Medulla oblongata (tissue), 1 donor: ENCODE measurements at regions not wholly inside any gene's neighbourhood (a gene's known extent, or its start where the extent isn't known, plus 50 kb on each side); places are given as distances from the start of the nearest gene placed in this dataset.
"Not testable (repeated sequence)": the region's sequence is repeated elsewhere in the genome, so short reads cannot be mapped to it uniquely, and the experiment has no call there.

Experiments used
- DNase-seq: peaks from one replicate; pipeline ENCODE4 v3.0.0-alpha.2; 2015; ENCODE audit errors: extremely low spot score

DNA sequence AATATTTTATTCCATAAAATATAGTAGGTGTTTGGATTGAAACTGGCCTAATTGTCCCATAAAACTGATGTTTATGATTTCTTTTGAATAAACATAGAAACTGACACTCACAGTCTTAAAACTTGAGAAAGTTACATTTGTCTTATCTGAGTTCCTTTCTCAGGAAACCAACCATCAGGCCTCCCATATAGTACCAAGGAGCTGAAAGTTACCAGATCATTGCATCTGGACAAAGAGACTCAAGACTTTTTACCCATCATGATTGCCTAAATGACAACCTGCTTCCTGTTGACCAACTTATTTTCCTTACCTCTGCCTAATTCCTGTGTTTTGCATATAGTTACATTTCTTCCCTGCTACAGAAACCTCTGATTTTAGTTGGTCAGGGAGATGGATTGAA is 137.0 kb upstream of the XPO1 start:
- DNase-seq = no peak

DNA sequence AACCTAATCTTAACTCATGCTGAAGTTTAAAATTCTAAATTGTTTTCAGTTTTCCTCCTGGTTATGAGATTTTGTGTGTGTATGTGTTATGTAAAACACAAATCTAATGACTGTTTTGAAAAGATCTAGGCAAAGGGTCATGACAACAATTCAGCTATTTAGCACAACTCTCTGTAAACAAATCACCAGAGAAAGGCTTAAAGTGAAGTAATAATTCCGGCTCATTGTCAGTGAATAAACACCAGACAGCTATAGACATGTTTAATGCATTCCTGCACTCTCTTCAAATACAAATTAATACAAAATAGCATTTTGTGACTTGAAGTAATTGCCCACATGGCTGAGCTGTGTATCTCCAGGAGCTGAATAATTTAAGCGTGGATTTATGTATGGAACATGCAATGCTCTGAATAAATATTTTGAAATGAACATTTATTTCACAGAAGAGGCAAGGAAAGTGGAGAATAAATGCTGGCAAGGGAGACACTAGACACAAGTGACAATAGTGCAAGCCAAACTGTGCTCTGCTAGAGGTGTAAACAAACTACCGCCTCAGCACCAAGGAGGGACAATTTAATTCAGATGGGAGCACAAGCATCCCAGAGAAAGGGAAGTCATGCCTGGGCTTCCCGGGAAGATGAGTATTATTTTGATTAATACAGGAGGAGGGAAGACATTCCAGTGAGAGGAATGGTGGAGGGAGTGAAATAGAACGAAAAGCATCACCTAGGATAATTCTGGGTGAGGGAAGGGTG is 133.6 kb upstream of the XPO1 start:
- peak; percentile 68 for DNase-seq

DNA sequence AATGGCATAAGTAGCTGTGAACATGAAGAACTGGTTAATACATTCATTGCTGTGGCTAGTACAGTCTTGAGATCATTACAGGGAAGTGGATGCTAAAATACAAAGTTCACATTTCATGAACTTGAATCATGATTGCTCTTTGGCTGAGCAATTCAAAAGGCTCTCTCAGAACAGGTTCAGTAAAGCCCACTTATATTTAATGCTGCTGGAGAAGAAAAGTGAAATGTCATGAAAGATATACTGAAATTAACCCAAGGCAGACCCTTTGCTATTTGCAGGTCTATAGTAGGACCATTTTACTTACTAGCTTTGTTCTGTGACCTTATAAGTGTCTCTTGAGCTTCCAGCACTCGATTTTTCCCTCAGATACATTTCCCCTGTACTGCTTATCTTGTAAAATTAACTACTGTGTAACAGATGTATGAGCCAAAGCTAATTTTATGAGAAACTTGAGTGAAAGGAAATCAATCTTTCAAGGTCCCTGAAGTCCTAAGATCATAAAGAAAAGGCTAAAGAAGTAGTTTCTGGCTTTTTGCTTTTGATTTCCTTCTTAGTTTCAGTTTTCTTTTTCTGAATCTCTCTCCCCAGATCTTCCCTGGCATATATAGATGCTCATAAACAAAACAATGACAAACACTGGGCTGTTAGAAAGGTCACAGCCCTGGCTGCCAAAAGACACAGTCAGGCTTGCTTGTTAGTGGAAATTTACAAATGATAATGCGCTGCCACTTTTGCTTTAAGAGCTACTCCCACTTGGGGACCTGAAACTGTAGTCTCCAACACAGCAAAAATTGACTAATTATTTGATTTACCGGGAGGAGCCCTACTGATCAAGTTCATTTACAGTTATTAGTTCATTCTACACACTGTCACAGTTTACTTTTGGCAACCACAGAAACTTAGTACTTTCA is 132.7 kb upstream of the XPO1 start:
- DNase-seq = peak; percentile 88

DNA sequence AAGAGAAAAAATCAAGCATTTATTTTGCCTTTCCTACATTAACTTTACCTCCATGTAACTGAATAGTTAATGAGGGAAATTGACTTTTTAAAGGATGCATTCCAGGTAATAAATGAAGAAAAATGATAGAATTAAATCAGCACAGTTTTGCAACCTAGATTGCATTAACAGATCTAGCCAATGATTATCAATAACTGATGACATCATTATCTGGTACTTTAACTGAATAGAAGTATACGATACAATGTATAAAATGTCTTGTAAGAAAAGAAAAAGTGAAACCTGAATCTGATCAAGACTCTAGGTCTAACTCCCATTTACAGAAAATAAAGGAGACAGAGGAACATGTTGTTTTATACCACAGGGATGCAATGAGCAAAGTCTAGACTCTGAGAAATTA is 126.0 kb upstream of the XPO1 start:
- no peak for DNase-seq

DNA sequence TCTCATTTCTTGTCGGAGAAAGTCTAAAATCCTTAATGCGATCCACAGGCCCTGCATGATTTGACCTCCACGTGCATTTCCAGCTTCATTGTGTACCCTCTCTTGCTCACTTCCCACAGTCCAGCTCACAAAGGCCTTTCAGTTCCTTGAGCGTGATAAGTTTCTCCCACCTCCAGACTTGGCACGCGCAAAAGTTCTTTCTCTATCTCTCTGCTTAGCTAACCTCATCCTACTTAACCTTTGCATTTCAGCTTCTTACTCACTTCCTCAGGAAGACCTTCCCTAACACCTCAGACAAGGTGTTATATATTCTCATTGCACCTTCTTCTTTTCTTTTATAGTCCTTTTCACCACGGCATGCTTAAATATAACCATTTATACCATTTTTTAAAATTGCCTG is 124.8 kb upstream of the XPO1 start:
- no peak for DNase-seq

DNA sequence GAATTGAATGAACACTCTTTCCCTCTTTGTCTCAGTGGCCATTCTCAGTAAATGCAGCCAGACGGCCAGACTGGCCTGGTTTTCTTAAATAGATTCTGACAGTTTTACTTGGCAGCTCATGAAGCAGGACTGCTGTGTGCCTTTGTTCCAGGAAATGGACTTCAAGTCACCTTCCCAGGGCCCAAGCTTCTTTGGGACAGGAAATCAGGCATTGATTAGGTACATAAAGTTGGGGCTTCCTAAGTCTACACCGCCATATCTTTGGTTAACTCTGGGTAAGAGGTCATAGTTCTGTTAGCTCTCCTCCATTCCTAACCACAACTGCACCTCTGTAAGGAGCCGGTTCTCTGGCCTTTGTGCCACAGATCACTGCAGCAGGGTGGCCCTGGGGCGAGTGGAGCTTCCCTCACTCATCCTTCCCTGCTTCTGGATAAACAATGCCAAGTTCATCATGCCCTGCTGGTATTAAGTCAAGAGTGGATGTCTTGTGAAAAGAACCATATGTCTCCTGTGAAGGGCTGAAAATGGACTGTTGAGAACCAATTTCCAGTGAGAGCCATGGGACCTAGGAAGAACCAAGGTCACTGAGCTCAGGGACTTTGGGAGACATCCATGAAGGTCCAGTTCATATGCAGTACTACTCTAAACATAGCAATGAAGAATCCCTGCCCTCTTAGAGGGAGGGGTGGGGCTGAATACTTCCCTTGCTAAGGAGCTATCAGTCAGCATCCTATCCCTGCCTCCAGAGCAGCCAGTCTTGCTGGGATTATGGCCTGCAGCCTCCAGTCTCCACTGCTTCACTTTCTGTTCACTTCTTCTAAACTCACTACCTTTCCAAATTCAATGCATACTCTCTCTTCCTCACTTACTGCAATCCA is 122.6 kb upstream of the XPO1 start:
- DNase-seq = peak; percentile 38

DNA sequence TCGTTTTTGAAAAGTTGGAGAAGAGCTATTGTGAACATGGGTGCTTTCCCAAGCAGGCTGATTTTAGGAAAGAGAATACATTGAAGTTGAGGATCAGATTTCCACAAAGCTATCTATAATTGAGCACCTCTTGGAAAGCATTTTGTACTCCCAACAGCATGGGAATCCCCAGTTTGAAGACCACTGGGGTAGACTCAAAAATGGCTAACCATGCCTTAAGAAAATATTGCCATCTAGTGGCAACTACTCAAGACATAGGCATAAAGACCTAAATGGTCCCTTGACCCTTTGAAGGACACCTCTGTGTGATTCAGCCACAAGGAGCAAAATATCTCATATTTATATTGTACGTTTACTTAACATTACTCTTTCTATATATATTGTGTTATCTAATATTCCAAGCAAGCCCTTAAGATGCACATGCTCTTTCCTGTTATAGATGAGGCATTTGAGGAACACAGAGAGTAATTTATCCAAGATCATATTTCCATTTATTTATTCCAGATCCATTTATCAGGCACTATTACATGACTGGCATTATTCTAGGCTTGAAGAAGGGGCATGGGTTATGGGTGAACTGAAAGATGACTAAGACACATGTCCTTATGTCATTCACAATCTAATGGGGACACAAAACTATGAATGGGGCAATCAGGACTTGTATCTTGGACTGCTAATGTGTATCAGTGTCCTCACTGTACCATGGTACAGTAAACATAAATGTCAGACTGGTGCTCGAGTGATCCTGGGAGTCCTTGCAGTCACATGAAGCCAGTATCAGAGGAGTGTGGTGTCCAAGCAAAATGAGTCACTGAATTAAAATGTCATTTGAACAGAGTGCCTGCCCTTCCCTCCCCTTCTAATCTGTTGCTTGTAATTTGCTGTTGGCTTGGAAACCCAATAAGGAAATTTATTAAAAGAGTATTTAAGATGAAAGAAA is 121.0 kb upstream of the XPO1 start:
- peak; percentile 37 for DNase-seq

DNA sequence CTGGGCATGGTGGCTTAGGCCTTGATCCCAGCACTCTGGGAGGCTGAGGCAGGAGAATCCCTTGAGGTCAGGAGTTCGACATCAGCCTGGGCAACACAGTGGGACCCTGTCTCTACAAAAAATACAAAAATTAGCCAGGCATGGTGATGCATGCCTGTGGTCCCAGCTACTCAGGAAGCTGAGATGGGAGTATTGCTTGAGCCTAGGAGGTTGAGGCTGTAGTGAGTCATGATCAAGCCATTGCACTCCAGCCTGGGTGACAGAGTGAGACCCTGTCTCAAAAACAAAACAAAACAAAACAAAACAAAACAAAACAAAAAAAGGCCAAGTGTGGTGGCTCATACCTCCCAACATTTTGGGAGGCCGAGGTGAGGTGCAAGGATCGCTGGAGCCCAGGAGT is 111.8 kb upstream of the XPO1 start:
- DNase-seq = not testable (repeated sequence)

DNA sequence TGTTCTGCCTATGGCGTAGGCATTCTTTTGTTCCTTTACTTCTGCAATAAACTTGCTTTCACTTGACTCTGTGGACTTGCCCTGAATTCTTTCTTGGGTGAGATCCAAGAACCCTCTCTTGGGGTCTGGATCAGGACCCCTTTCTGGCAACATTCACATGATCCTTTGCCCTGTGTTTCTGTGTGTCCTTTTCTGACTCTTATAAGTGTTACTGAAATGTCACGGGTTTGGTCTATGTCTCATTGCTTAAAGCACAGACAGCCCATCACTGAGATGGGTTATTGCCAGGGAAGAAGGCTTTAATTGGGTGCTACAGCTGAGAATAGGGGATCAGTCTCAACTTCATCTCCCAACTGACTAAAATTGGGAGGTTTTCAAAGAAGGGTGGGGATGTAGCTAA is 110.9 kb upstream of the XPO1 start:
- DNase-seq = no peak

DNA sequence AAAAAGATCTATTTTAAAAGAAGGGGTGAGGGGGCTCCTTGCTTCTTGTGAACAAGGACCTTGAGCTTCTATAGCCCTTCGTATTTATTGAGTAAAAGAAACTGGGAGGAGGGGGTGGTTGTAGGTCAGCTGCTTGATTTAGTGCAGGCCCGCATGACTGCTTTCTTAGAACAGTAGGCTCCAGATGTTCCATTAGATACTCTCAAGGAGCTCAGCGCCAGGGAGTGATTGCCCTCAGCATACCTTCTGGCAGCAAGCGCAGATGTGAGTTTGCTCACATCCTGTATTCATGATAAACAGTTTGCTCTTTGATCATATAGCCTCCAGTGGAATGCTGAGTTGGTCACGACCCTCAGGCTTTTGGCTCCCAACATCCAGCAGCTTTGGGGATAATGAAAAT is 108.9 kb upstream of the XPO1 start:
- no peak for DNase-seq

DNA sequence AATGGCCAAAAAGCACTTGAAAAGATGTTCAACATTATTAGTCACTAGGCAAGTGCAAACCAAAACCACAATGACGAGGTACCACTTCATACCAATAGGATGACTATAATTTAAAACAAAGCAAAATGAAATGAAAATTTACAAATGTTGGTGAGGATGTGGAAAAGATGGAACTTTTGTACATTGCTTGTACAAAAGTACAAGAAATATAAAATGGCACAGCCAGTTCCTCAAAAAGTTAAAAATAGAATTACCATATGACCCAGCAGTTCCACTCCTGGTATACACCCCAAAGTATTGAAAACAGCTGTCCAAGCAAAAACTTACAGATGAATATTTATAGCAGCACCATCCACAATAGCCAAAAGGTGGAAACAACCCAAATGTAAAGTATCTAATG is 107.8 kb upstream of the XPO1 start:
- DNase-seq = no peak

DNA sequence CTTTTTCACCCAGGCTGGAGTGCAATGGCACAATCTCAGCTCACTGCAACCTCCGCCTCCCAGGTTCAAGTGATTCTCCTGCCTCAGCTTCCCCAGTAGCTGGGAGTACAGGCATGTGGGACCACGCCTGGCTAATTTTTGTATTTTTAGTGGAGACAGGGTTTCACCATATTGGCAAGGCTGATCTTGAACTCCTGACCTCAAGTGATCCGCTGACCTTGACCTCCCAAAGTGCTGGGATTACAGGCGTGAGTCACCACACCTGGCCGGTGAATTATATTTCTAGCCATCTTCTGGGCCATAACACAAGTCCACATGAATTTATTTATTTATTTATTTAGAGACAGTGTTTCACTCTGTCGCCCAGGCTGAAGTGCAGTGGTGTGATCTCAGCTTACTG is 105.0 kb upstream of the XPO1 start:
- not testable (repeated sequence) for DNase-seq

DNA sequence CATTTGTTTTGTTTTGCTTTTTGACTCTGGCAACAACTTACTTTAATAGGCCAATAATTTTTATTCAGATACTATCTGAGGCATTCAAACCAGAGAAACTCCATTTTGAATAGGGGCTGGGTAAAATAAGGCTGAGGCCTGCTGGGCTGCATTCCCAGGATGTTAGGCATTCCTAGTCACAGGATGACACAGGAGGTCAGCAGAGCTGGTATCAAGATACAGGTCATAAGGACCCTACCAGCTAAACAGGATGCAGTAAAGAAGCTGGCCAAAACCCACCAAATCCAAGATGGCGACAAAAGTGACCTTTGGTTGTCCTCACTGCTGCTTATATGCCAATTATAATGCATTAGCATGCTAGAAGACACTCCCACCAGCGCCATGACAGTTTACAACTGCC is 102.2 kb upstream of the XPO1 start:
- DNase-seq = no peak

DNA sequence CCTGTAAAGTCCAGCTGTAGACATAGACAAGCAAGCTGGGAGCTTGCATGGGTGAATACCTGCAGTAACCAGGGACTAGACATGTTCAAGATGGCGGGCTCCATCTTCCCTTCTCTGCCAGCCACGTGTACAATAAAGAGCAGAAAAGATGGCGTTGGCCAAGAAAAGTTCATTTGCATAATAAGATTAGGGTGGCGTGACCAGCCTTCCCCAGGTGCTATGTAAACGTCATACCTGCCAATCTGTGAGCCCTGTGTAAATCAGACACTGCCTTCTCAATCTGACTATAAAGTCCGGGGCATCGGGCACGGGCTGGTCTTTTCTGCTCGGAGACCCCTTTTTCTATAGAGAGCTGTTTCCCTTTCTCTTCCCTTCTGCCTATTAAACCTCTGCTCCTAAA is 101.6 kb upstream of the XPO1 start:
- no peak for DNase-seq

DNA sequence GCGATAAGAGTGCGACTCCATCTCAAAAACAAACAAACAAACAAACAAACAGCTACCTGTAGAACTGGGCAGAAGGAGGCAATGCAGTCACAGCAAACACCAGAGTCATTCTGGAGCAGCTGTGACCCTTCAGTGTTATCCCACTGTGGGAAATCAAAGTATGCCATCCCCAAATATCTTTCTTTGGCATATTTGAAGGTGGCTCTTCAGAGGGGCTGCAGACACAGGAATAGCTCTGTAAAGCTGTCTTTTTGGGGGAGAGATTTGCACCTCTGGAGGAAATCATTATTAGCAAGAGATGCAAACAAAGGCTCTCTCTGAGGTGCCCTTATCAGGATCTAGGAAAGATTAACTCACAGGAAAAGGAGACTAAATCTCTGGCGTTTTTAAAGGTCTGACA is 98.5 kb upstream of the XPO1 start:
- no peak for DNase-seq

DNA sequence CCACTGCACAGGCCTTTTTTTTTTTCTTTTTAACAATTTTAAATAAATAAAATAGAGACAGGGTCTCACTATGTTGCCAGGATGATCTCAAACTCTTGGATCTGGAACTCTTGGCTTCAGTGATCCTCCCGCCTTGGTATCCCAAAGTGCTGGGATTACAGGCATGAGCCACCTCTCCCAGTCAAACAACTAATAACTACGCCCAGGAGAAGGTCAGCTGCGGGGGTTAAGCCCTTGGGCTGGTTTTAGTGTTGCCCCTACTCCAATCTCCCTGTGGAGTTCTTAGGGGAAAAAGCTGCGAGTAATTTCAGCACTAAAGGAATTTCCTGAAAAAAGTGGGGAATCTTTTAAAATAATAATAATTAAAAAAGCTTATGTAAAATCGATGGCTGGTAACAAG is 96.4 kb upstream of the XPO1 start:
- DNase-seq = no peak

DNA sequence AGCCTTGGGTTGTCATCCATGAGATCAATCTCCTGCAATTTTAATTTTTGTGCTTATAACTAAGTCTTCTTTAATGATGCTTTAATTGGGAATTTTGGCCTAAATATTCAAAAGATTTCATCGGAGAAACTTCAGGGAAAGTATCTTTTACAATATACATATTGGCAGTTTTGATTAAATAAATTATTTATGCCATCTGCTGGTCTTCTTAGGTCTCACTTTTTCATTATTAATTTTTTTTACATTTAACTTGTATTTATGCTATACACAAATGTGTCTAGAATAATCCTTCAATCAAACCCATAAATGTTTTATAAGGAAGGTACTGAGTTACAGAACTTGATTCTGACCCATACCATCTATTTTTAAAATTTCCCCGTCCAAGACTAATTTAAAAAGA is 95.1 kb upstream of the XPO1 start:
- DNase-seq = no peak

DNA sequence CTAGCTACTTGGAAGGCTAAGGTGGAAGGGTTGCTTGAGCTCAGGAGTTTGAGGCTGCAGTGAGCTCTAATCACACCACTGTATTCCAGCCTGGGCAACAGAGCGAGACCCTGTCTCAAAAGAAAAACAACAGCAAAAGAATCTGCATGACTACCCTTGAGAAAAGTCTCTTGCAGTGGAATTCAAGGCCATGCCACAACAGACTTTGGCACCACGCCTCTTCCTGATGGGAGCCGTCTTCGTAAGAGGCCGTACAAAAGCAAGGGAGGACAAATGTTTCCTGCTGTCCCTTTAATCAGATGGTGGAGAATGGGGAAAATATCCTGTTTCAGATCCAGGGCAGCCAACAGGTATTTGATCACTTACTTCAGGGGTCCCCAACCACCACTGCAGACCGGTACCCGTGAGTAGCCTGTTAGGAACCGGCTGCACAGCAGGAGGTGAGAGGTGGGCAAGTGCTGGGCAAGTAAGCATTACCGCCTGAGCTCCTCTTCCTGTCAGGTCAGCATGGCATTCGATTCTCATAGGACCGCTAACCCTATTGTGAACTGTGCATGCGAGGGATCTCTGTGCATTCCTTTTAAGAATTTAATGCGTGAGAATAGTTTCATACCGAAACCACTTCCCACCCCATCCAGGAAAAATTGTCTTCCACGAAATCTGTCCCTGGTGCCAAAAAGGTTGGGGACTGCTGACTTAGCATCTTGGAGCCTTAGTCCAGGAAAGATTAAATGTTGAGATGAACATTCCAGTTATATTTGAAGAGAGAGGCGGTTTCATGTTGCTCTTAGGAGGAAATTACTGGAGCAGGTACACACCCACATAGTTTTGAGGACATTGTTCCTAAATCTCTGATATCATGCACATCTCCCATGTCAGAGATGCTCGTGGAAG is 94.4 kb upstream of the XPO1 start:
- no peak for DNase-seq

DNA sequence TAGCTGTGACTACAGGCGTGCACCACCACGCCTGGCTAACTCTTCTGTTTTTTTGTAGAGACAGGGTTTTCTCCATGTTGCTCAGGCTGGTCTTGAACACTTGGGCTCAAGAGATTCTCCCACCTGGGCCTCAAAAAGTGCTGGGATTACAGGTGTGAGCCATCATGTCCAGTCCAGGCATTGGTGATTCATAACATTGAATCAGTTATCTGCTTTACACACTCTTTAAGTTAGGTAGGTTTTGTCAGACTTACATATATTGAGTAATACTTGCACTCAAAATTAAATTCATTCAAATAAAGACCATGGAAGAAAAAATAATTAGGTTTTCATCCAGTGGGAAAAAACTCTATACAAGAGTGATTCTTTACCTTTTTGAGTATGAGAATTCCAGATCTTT is 93.2 kb upstream of the XPO1 start:
- no peak for DNase-seq

DNA sequence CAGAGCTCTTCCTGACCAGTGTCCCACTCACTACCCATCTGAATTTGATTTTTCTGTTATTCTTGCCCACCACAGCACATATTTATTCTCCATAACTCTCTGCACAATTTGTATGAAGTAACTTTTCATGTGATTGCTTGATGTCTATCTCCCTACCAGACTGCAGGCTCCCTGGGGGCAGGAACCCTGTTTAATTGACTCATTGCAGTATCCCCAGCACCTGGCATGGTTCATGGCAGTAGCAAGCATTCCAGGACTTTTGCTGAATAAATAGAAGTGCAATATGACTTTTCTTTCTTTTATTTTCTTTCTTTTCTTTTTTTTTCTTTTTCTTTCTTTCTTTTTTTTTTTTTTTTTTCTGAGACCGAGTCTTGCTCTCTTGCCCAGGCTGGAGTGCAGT is 88.7 kb upstream of the XPO1 start:
- DNase-seq = no peak
